ENCODE measurements at regions not wholly inside any gene's neighbourhood (a gene's known extent, or its start where the extent isn't known, plus 50 kb on each side); places are given as distances from the start of the nearest gene placed in this dataset.

GRCh38 chr5:156021866-156022265, 305.1 kb upstream of the SGCD start:
- H3K4me3 ChIP-seq (ENCODE audit: extremely low read depth in 1 of 4, insufficient read depth in 2 of 4, low read depth in 3 of 4, low read length in 4 of 4) = no peak overlapping the region
- H3K79me2 ChIP-seq (ENCODE audit: control insufficient read depth in 1 of 2, insufficient read depth in 2 of 2, low read length in 2 of 2) = no peaks in the 10 kb centered on the region
- H4K20me1 ChIP-seq (replicated peaks in 1 of 2; ENCODE audit: control insufficient read depth in 1 of 2, insufficient read depth in 2 of 2, low read length in 2 of 2) = no peaks in the 10 kb centered on the region
- H2BK120ac ChIP-seq (replicated peaks; ENCODE audit: low read depth, low read length) = no peak overlapping the region
- no peak overlapping the region for H3K27ac ChIP-seq (ENCODE audit: low read depth, low read length)
- no peak overlapping the region for H2BK5ac ChIP-seq (ENCODE audit: low read depth, low read length)
- H2BK15ac ChIP-seq (ENCODE audit: low read length) = no peak overlapping the region
- H4K91ac ChIP-seq (replicated peaks; ENCODE audit: insufficient read length, low read length) = no peak overlapping the region
- H3K27me3 ChIP-seq (replicated peaks in 1 of 4; ENCODE audit: control insufficient read depth in 3 of 4, extremely low read depth in 1 of 4, insufficient read depth in 3 of 4, low read length in 3 of 4) = no peaks in the 10 kb centered on the region
- no peak overlapping the region for H3K18ac ChIP-seq (ENCODE audit: extremely low read depth, low read length)
- H4K8ac ChIP-seq (ENCODE audit: extremely low read depth, insufficient read depth, low read length) = no peak overlapping the region
- no peak overlapping the region for H3K4me2 ChIP-seq (ENCODE audit: insufficient read depth in 1 of 2, low read depth in 2 of 2, low read length in 2 of 2)
- H4K5ac ChIP-seq (ENCODE audit: insufficient read length, low read depth, low read length) = no peak overlapping the region
- H2AFZ ChIP-seq (ENCODE audit: low read length) = no peak overlapping the region
- H3K14ac ChIP-seq (ENCODE audit: insufficient read length) = no peak overlapping the region
- POLR2A ChIA-PET (ENCODE audit: partially characterized antibody) = no interaction called here
- H3K9ac ChIP-seq (replicated peaks in 1 of 4; ENCODE audit: extremely low read depth in 1 of 4, low read depth in 3 of 4, low read length in 3 of 4) = no peak overlapping the region
- H3K79me1 ChIP-seq (ENCODE audit: low read depth, low read length) = no peaks in the 10 kb centered on the region
- TF ChIP-seq SIRT6 (IDR thresholded peaks at IDR 0.05; ENCODE audit: low read length) (no peak), SP4 (IDR thresholded peaks at IDR 0.05; ENCODE audit: low read length) (no peak), JUN (IDR thresholded peaks at IDR 0.05; ENCODE audit: low read depth, low read length) (no peak), TBP (IDR thresholded peaks at IDR 0.05; ENCODE audit: low read depth, low read length) (no peak), KDM5A (IDR thresholded peaks at IDR 0.05; ENCODE audit: low read length) (no peak), RAD21 (IDR thresholded peaks at IDR 0.05 in 1 of 2, conservative IDR thresholded peaks at IDR 0.05 in 1 of 2; ENCODE audit: low read depth in 2 of 2, low read length in 2 of 2) (no peak), E2F6 (IDR thresholded peaks at IDR 0.05) (no peak), CEBPB (IDR thresholded peaks at IDR 0.05; ENCODE audit: low read depth, low read length) (no peak), SIN3A (conservative IDR thresholded peaks at IDR 0.05 in 1 of 2, IDR thresholded peaks at IDR 0.05 in 1 of 2; ENCODE audit: low read depth in 1 of 2, low read length in 2 of 2) (no peak), ASH2L (IDR thresholded peaks at IDR 0.05; ENCODE audit: low read length) (no peak)
- H3K36me3 ChIP-seq (ENCODE audit: control insufficient read depth in 2 of 4, insufficient read depth in 4 of 4, low read length in 3 of 4) = no peaks in the 10 kb centered on the region
- no peak overlapping the region for H2BK20ac ChIP-seq (ENCODE audit: low read length)
- CTCF ChIA-PET (ENCODE audit: partially characterized antibody) = no interaction called here
- H3K4me1 ChIP-seq (replicated peaks in 1 of 4; ENCODE audit: control insufficient read depth in 3 of 4, insufficient read depth in 4 of 4, low read length in 3 of 4) = peaks cover 0 to 2% (median 0%) of the 10 kb centered on the region in 4 experiments; a peak in 1 of 7 replicates
- no peak overlapping the region for H3K56ac ChIP-seq (replicated peaks; ENCODE audit: insufficient read length, low read depth, low read length)
- H2BK12ac ChIP-seq (ENCODE audit: low read depth, low read length) = no peak overlapping the region
- 37% methylated on average over 1 of the region's 1 CpG; no CpG with 5 or more reads in 1 of the 2 experiments for WGBS, 2 experiments (ENCODE audit: extremely low coverage in 1 of 2, insufficient coverage in 1 of 2, insufficient read length in 1 of 2, insufficient replicate concordance in 2 of 2, low coverage in 1 of 2, low lambda C conversion rate in 2 of 2, missing lambda C conversion rate in 1 of 2)
- FAIRE-seq = no peak
- H3K23ac ChIP-seq (ENCODE audit: insufficient read length) = no peak overlapping the region
- DNase-seq (ENCODE audit: low read depth in 1 of 2, low spot score in 2 of 2) = no peak
- H3K23me2 ChIP-seq (ENCODE audit: low read depth, low read length) = no peaks in the 10 kb centered on the region
- H3K9me3 ChIP-seq (ENCODE audit: insufficient read depth in 2 of 2, low read depth in 1 of 2, low read length in 1 of 2) = no peaks in the 10 kb centered on the region
- no peak overlapping the region for H2AK5ac ChIP-seq (ENCODE audit: low read depth, low read length)
- H3K4ac ChIP-seq (replicated peaks; ENCODE audit: insufficient read length, low read depth, low read length) = no peak overlapping the region

All from H1 (cell line).